Fibroblast of lung (primary cell): ENCODE measurements at regions not wholly inside any gene's neighbourhood (a gene's known extent, or its start where the extent isn't known, plus 50 kb on each side); places are given as distances from the start of the nearest gene placed in this dataset.
"Not testable (repeated sequence)": the region's sequence is repeated elsewhere in the genome, so short reads cannot be mapped to it uniquely, and the experiment has no call there.

Experiments
- DNase-seq, 2 donors: peaks; one replicate each; pipeline versions ENCODE4 v3.0.0 to v3.0.0-alpha.2; 2010; ENCODE audit warnings: low read depth in 2 of 2
- H2AFZ ChIP-seq: 2 replicates; pipeline ENCODE4 v1.5.1; 2012; ENCODE audit warnings: low read length, control low read depth, inconsistent platforms
- H3K27ac ChIP-seq: 2 replicates; pipeline ENCODE4 v1.5.1; 2011; ENCODE audit warnings: low read length, control low read depth; ENCODE audit not compliant: insufficient read depth
- H3K27me3 ChIP-seq: 2 replicates; pipeline ENCODE4 v1.5.1; 2011; ENCODE audit warnings: mild to moderate bottlenecking, low read length; ENCODE audit not compliant: control insufficient read depth, insufficient read depth
- H3K36me3 ChIP-seq: 2 replicates; pipeline ENCODE4 v1.5.1; 2011; ENCODE audit warnings: low read length; ENCODE audit not compliant: control insufficient read depth, insufficient read depth
- H3K4me1 ChIP-seq: 2 replicates; pipeline ENCODE4 v1.5.1; 2011; ENCODE audit warnings: low read length; ENCODE audit not compliant: control insufficient read depth, insufficient read depth; ENCODE audit errors: extremely low read depth
- H3K4me2 ChIP-seq: 2 replicates; pipeline ENCODE4 v1.5.1; 2011; ENCODE audit warnings: low read length, control low read depth; ENCODE audit not compliant: insufficient read depth; ENCODE audit errors: extremely low read depth
- H3K4me3 ChIP-seq, 4 experiments: fragments of 200-600 bp in 1 of 4; sonication (generic) in 1 of 4; replicated peaks in 1 of 4; 2 replicates each; pipeline ENCODE4 v1.5.1; 2011 to 2016; ENCODE audit warnings: low read length in 4 of 4, low read depth in 3 of 4, mild to moderate bottlenecking in 3 of 4, control low read depth in 2 of 4, inconsistent platforms in 1 of 4, mixed read lengths in 1 of 4; ENCODE audit not compliant: insufficient read depth in 1 of 4; ENCODE audit errors: control extremely low read depth in 1 of 4
- H3K79me2 ChIP-seq: 2 replicates; pipeline ENCODE4 v1.5.1; 2012; ENCODE audit warnings: mild to moderate bottlenecking, low read length, inconsistent platforms; ENCODE audit not compliant: control insufficient read depth, insufficient read depth
- H3K9ac ChIP-seq: 2 replicates; pipeline ENCODE4 v1.5.1; 2011; ENCODE audit warnings: mild to moderate bottlenecking, low read length, control low read depth; ENCODE audit not compliant: insufficient read depth
- H3K9me3 ChIP-seq: 2 replicates; pipeline ENCODE4 v1.5.1; 2012; ENCODE audit warnings: low read depth, low read length; ENCODE audit not compliant: control insufficient read depth, insufficient read depth
- H4K20me1 ChIP-seq: 2 replicates; pipeline ENCODE4 v1.5.1; 2011; ENCODE audit warnings: low read length; ENCODE audit not compliant: control insufficient read depth, insufficient read depth; ENCODE audit errors: extremely low read depth
- CTCF ChIP-seq, 2 donors: IDR thresholded peaks in 1 of 2; conservative IDR thresholded peaks in 1 of 2; 1 replicate in 1 of 2; 2 replicates in 1 of 2; pipeline ENCODE4 v1.5.1; 2011 to 2012; ENCODE audit warnings: low read length in 2 of 2, control low read depth in 1 of 2, inconsistent platforms in 1 of 2, low read depth in 1 of 2, mild to moderate bottlenecking in 1 of 2
- EZH2 ChIP-seq: IDR thresholded peaks from 2 replicates; pipeline ENCODE4 v1.5.1; 2012; ENCODE audit warnings: low read length, control low read depth, mild to moderate bottlenecking; ENCODE audit errors: missing control alignments

GRCh38 chr9:28487561-28487960 is 914.3 kb upstream of the C9orf72 start:
- no peak overlapping the region for H3K4me3 ChIP-seq
- no peaks in the 10 kb centered on the region for H3K36me3 ChIP-seq
- no peak overlapping the region for H3K4me2 ChIP-seq
- TF ChIP-seq CTCF (conservative IDR thresholded peaks at IDR 0.05 in 1 of 2, IDR thresholded peaks at IDR 0.05 in 1 of 2; ENCODE audit: low read depth in 1 of 2, low read length in 2 of 2) (no peak), EZH2 (no peak)
- H4K20me1 ChIP-seq, result no peaks in the 10 kb centered on the region
- no peak overlapping the region for H3K27ac ChIP-seq
- no peaks in the 10 kb centered on the region for H3K27me3 ChIP-seq
- H3K9me3 ChIP-seq, result no peaks in the 10 kb centered on the region
- H3K4me1 ChIP-seq, result no peaks in the 10 kb centered on the region
- H2AFZ ChIP-seq, result no peak overlapping the region
- DNase-seq, result no peak
- no peaks in the 10 kb centered on the region for H3K79me2 ChIP-seq
- H3K9ac ChIP-seq, result no peak overlapping the region

- Histone ChIP-seq H3K9ac (no peak overlapping the region), H3K4me1 (no peaks in the 10 kb centered on the region)
Measured at GRCh38 chr9:28491121-28491520, 917.8 kb upstream of the C9orf72 start.

GRCh38 chr9:28498168-28498567 is 924.9 kb upstream of the C9orf72 start:
- not testable (repeated sequence) for H3K79me2 ChIP-seq

More at GRCh38 chr9:28491121-28491520, 917.8 kb upstream of the C9orf72 start:
- H3K4me3 ChIP-seq, result no peak overlapping the region
- H4K20me1 ChIP-seq, result no peaks in the 10 kb centered on the region
- no peaks in the 10 kb centered on the region for H3K9me3 ChIP-seq
- no peaks in the 10 kb centered on the region for H3K79me2 ChIP-seq
- H3K27ac ChIP-seq, result no peak overlapping the region
- TF ChIP-seq CTCF (conservative IDR thresholded peaks at IDR 0.05 in 1 of 2, IDR thresholded peaks at IDR 0.05 in 1 of 2; ENCODE audit: low read depth in 1 of 2, low read length in 2 of 2) (no peak), EZH2 (no peak)
- no peaks in the 10 kb centered on the region for H3K36me3 ChIP-seq
- no peak for DNase-seq
- H2AFZ ChIP-seq, result no peak overlapping the region
- H3K27me3 ChIP-seq, result no peaks in the 10 kb centered on the region
- no peak overlapping the region for H3K4me2 ChIP-seq

GRCh38 chr9:28502189-28502588 is 928.9 kb upstream of the C9orf72 start:
- no peak overlapping the region for H3K9ac ChIP-seq
- no peak for TF ChIP-seq CTCF (conservative IDR thresholded peaks at IDR 0.05 in 1 of 2, IDR thresholded peaks at IDR 0.05 in 1 of 2; ENCODE audit: low read depth in 1 of 2, low read length in 2 of 2)
- no peak for TF ChIP-seq EZH2
- H3K27me3 ChIP-seq, result no peaks in the 10 kb centered on the region
- no peak overlapping the region for H2AFZ ChIP-seq
- no peaks in the 10 kb centered on the region for H4K20me1 ChIP-seq
- no peak overlapping the region for H3K27ac ChIP-seq
- H3K4me3 ChIP-seq, result no peak overlapping the region
- DNase-seq, result no peak
- H3K9me3 ChIP-seq, result no peaks in the 10 kb centered on the region
- no peaks in the 10 kb centered on the region for H3K79me2 ChIP-seq
- no peak overlapping the region for H3K4me2 ChIP-seq
- no peaks in the 10 kb centered on the region for H3K4me1 ChIP-seq
- no peaks in the 10 kb centered on the region for H3K36me3 ChIP-seq

More at GRCh38 chr9:28498168-28498567, 924.9 kb upstream of the C9orf72 start:
- H3K4me2 ChIP-seq, H3K4me3 ChIP-seq, H3K27ac ChIP-seq, H4K20me1 ChIP-seq, DNase-seq, H3K9ac ChIP-seq, H3K36me3 ChIP-seq, H3K4me1 ChIP-seq, H3K9me3 ChIP-seq, H3K27me3 ChIP-seq, H2AFZ ChIP-seq: not testable (repeated sequence)
